Activated CD4-positive, alpha-beta memory T cell treated with anti-CD3 and anti-CD28 coated beads for 36 hours (primary cell): ENCODE measurements at regions not wholly inside any gene's neighbourhood (a gene's known extent, or its start where the extent isn't known, plus 50 kb on each side); places are given as distances from the start of the nearest gene placed in this dataset.

ENCODE experiments used
- CTCF ChIA-PET: fragments of 350-600 bp; sonication (Branson Sonifier 250); formaldehyde crosslinking; loops from one replicate; lab custom pipeline; 2021; ENCODE audit warnings: antibody characterized with exemption, inconsistent platforms; lab: Charles Lee
- POLR2A ChIA-PET: fragments of 350-600 bp; sonication (Branson Sonifier 250); formaldehyde crosslinking; loops from one replicate; lab custom pipeline; 2021; ENCODE audit warnings: antibody characterized with exemption; lab: Charles Lee
- DNase-seq: peaks from one replicate; pipeline ENCODE4 v3.0.0-alpha.2; 2020
- H3K27ac Mint-ChIP-seq: one replicate; pipeline ENCODE4 v1.8.0; 2021; ENCODE audit warnings: mixed read lengths
- H3K27me3 Mint-ChIP-seq: one replicate; pipeline ENCODE4 v1.8.0; 2021; ENCODE audit warnings: mixed read lengths
- H3K36me3 Mint-ChIP-seq: one replicate; pipeline ENCODE4 v1.8.0; 2021; ENCODE audit warnings: mixed read lengths
- H3K4me1 Mint-ChIP-seq: one replicate; pipeline ENCODE4 v1.8.0; 2021; ENCODE audit warnings: low read depth, mixed read lengths
- H3K4me3 Mint-ChIP-seq: one replicate; pipeline ENCODE4 v1.8.0; 2021; ENCODE audit warnings: mild to moderate bottlenecking, mixed read lengths
- H3K9me3 Mint-ChIP-seq: one replicate; pipeline ENCODE4 v1.8.0; 2021; ENCODE audit warnings: mixed read lengths
- intact Hi-C: fragments of 100-400 bp; cut with micrococcal nuclease; formaldehyde crosslinking; loops from one replicate; pipeline ENCODE4 v1.15.1; 2023

DNA sequence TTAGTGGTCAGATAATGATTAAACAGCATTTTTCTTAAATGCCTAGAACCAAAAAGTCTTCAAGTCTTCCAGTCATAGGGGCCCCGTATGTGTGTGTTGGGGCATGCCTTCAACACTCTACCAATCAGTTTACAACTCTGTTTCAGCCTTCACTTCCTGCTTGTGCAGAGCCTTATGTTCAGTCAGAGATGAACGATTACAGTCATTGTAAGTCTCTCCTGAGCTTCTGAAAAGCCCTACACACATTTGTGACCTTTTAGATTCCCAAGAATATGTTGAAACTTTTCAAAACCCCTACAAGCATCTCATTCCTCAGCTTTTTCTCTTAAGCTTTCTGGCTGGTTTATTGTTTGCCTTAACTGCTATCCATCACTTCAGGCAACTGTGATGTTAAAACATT, 591.2 kb downstream of the ZNF674 start:
- intact Hi-C loops, result no loop called here
- no peak overlapping the region for H3K27ac Mint-ChIP-seq
- no peaks in the 10 kb centered on the region for H3K27me3 Mint-ChIP-seq
- DNase-seq, result no peak
- ChIA-PET CTCF (no interaction called here), POLR2A (no interaction called here)
- H3K4me3 Mint-ChIP-seq, result no peak overlapping the region
- H3K9me3 Mint-ChIP-seq, result no peaks in the 10 kb centered on the region
- H3K36me3 Mint-ChIP-seq, result no peaks in the 10 kb centered on the region
- peaks cover 4% of the 10 kb centered on the region for H3K4me1 Mint-ChIP-seq

DNA sequence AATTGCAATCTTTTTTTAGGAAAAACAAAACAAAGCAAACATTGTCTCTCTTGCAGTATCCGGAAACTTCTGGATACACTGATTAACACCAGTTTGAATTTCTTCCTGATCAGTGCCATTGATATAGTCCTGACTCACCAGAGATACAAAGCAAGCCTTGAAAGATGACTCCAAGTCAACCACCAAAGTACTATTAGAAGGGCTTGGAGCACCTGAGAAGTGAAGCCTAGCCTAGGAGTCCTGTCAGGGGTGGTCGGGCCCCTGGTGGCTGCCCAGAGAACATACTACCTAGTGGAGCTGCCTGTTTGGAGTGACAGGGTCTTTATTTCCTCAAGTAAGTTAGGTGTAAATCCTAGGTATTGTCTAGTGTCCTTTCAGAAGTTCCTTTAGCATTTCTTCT, 593.2 kb downstream of the ZNF674 start:
- POLR2A ChIA-PET, result no interaction called here
- Mint-ChIP-seq H3K36me3 (no peaks in the 10 kb centered on the region), H3K4me1 (peaks cover 4% of the 10 kb centered on the region), H3K27ac (no peak overlapping the region), H3K9me3 (no peaks in the 10 kb centered on the region), H3K4me3 (no peak overlapping the region), H3K27me3 (no peaks in the 10 kb centered on the region)
- DNase-seq, result no peak
- CTCF ChIA-PET, result no interaction called here
- intact Hi-C loops, result no loop called here

DNA sequence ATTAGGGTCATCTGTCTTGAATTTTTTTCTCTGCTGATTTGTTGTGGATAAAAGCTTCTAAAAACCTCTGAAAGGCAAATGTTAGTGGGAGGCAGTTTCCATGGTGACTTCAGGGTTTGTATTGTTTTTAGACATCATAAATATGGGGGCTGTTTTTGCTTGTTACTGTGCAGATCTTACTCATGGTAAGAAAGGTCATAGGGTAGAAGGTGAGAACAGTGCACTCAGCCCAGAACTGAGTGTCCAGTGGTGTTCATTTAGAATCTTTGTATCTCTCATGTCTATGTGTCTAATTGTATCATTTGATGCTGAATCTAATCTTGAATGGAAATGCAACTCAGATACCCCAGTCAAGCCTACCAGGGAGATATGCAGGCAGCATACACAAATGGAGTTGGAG, 609.8 kb downstream of the ZNF674 start:
- Mint-ChIP-seq H3K27me3 (no peaks in the 10 kb centered on the region), H3K4me1 (peaks cover 7% of the 10 kb centered on the region), H3K27ac (no peak overlapping the region), H3K9me3 (peaks cover 2% of the 10 kb centered on the region), H3K4me3 (no peak overlapping the region), H3K36me3 (no peaks in the 10 kb centered on the region)
- CTCF ChIA-PET, result no interaction called here
- POLR2A ChIA-PET, result no interaction called here
- DNase-seq, result no peak
- intact Hi-C loops, result no loop called here

DNA sequence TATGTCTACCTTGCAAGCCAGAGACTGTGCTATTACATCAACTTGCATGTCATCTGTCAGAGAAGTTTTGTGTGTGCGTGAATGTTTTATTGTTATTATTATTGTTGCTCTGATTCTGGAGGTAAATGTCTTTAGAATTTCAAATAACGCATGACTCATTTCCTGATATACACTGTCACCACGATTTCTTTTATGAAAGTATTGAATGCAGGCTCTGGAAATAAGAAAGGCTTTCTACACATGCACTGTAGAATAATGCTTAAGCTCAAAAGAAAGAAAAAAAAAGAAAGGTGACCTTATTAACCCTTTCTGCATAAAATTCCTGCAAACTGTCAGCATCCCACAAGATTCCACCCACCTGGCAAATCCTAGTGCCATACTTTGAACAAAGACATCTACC, 632.9 kb downstream of the ZNF674 start:
- CTCF ChIA-PET, result no interaction called here

DNA sequence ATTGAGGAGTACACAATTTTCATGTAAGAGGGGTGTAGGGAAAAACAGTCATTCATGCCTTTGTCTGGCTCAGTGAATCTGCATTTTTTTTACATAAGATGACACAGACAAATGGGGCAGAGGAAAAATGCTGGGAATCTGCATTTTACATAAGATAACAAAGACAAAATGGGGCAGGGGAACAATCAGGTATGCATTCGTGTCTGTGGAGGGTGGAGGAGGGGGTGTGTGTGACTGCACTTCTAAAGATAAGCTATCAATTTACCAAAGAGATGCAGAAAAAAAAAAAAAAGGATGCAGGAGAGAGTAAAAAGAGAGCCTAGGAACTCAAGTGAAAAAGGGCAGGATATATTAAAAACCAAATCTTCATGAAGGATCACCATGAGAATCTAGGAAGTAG, 637.4 kb downstream of the ZNF674 start:
- H3K4me1 Mint-ChIP-seq, result no peaks in the 10 kb centered on the region
- POLR2A ChIA-PET, result no interaction called here

More for the DNA sequence above, 632.9 kb downstream of the ZNF674 start:
- intact Hi-C loops, result no loop called here
- no peaks in the 10 kb centered on the region for H3K9me3 Mint-ChIP-seq
- H3K27me3 Mint-ChIP-seq, result no peaks in the 10 kb centered on the region
- no peak overlapping the region for H3K27ac Mint-ChIP-seq
- no peaks in the 10 kb centered on the region for H3K4me1 Mint-ChIP-seq
- H3K4me3 Mint-ChIP-seq, result no peak overlapping the region
- POLR2A ChIA-PET, result no interaction called here
- H3K36me3 Mint-ChIP-seq, result no peaks in the 10 kb centered on the region
- DNase-seq, result no peak

DNA sequence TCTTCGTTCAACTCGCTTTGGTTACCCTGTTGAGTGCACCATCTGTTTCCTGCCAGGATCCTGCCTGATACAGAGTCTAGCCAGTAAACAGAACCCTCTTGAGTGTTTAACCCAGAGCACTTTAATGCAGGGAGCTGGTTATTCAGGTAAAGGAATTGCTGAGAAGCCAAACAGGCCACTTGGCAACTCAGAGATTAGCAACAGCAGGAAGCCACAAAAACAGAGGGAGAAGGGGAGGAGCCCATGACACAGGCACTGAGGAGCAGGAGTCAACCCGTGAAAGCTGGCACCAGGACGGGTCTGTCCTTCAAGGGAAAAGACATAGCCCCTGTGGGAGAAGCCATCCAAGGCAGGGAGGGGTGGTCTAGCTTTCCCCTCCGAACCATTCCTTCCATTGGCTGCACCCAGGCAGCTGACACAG, 641.4 kb downstream of the ZNF674 start:
- POLR2A ChIA-PET, result no interaction called here

More for the DNA sequence above, 637.4 kb downstream of the ZNF674 start:
- no peak overlapping the region for H3K27ac Mint-ChIP-seq
- H3K4me3 Mint-ChIP-seq, result no peak overlapping the region
- H3K9me3 Mint-ChIP-seq, result no peaks in the 10 kb centered on the region
- no peaks in the 10 kb centered on the region for H3K36me3 Mint-ChIP-seq
- no peak for DNase-seq
- CTCF ChIA-PET, result no interaction called here
- intact Hi-C loops, result no loop called here
- no peaks in the 10 kb centered on the region for H3K27me3 Mint-ChIP-seq

DNA sequence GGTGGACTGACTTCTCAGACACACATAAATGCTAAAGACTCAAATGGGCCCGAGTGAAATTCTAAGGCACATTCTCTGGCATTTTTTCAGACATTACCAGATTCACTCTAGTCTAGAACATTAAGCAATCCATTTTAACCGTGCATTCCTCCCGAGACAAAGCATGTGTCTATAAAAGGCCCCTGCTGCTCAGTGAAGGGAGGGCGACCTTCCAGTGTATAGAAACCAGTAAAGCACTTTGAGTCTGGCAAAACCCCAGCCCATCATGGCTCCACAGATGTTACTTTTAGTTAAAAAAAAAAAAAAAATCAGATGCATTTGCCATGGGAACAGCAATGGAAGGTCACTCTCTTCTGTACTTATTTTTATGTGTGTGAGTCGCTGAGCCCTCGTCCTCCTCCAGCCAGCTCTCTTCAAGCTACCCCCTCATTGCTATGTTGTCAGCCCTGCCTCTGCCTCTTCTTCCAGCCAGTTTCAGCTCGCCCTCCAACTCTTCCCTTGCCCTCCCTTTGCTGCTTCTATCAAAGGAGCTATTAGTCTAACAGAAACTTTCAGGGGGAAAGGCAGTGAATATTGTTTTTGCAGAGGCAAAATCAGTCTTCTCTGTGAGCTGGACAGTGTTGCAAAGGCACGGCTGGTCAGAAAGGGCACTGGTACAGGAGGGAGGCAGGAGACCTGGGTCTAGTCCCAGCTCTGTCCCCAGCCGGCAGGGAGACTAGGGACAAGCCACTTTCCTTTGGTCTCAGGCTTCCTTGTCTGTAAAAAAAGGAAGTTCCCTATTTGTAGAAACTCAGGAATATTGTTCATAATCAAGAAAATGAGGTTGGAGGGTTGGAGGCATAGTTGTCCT, 644.2 kb downstream of the ZNF674 start:
- no peaks in the 10 kb centered on the region for H3K9me3 Mint-ChIP-seq
- no peak overlapping the region for H3K27ac Mint-ChIP-seq
- no peaks in the 10 kb centered on the region for H3K4me1 Mint-ChIP-seq
- no peaks in the 10 kb centered on the region for H3K27me3 Mint-ChIP-seq
- POLR2A ChIA-PET, result no interaction called here
- CTCF ChIA-PET, result no interaction called here
- no peak for DNase-seq
- H3K36me3 Mint-ChIP-seq, result no peaks in the 10 kb centered on the region
- intact Hi-C loops, result no loop called here
- no peak overlapping the region for H3K4me3 Mint-ChIP-seq

More for the DNA sequence above, 641.4 kb downstream of the ZNF674 start:
- no peak for DNase-seq
- no peaks in the 10 kb centered on the region for H3K27me3 Mint-ChIP-seq
- H3K4me1 Mint-ChIP-seq, result no peaks in the 10 kb centered on the region
- intact Hi-C loops, result no loop called here
- CTCF ChIA-PET, result no interaction called here
- H3K4me3 Mint-ChIP-seq, result no peak overlapping the region
- H3K9me3 Mint-ChIP-seq, result no peaks in the 10 kb centered on the region
- no peak overlapping the region for H3K27ac Mint-ChIP-seq
- no peaks in the 10 kb centered on the region for H3K36me3 Mint-ChIP-seq

DNA sequence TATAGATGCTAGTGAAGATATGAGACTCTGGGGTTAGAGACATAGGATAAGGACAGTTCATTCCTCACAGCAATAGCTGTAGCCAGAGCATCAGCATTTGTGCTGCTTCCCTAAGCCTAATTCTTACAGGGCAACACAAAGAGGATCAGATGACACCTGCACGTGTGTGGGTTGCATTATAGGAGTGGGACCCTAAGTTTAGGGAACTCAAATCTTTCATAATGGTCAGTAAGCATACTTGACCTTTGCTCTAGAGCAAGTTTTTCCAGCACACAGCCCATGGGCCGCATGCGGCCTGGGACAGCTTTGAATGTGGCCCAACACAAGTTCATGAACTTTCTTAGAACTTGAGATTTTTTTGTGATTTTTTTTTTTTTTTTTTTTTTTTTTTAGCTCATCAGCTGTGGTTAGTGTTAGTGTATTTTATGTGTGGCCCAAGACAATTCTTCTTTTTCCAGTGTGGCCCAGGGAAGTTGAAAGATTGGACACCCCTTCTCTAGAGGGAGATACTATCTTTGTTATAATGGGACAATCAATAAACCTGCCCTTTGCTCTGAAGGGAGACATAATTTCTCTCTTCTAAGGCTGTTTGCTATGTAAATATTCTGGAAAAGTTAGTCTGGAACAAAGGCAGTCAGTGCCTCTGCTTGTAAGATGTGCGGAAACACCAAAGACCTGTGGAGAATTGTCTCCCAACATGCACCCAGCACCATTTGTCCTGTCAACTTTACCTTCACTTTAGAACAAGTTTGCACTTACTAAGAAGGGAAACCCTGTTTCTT, 650.2 kb downstream of the ZNF674 start:
- CTCF ChIA-PET, result no interaction called here
- intact Hi-C loops, result no loop called here
- Mint-ChIP-seq H3K4me1 (no peaks in the 10 kb centered on the region), H3K27me3 (no peaks in the 10 kb centered on the region), H3K9me3 (no peaks in the 10 kb centered on the region), H3K27ac (no peak overlapping the region), H3K36me3 (no peaks in the 10 kb centered on the region), H3K4me3 (no peak overlapping the region)
- no peak for DNase-seq
- POLR2A ChIA-PET, result no interaction called here

DNA sequence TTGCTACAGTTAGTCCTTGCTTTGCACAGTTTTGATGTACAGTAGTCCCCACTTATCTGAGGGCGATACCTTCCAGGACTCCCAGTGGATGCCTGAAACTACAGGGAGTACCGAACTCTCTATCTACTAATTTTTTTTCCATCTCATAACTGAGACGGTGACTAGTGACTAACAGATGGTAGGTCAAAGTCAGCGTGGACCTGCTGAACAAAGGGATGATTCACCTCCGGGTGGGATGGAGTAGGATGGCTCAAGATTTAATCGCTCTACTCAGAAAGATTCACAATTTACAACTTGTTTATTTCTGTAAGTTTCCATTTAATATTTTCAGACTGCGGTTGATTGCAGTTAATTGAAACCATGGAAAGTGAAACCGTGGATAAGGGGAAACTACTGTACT, 655.8 kb downstream of the ZNF674 start:
- CTCF ChIA-PET, result no interaction called here
- H3K27ac Mint-ChIP-seq, result no peak overlapping the region

DNA sequence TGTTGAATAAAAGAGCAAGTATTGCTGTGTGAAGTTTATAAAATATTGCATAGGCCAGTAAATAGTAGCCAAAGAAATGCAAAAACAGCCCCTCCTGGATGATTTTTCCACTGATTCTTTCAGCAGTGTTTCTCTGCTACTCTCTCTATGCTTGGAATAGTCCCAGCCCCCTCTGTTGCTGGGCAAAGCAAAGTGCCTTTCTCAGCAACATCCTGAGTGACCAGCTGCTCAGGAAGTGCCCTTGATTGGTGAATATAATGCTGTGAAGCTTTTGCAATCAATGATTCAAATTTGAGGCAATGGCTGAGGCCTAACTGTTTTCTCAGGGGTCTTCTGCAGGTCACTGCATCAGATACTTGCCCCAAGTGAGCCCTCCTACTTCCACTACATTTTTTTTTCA, 656.7 kb downstream of the ZNF674 start:
- DNase-seq, result no peak
- Mint-ChIP-seq H3K4me1 (peaks cover 9% of the 10 kb centered on the region), H3K4me3 (no peak overlapping the region), H3K27me3 (no peaks in the 10 kb centered on the region), H3K9me3 (no peaks in the 10 kb centered on the region), H3K36me3 (no peaks in the 10 kb centered on the region), H3K27ac (no peak overlapping the region)
- CTCF ChIA-PET, result no interaction called here
- POLR2A ChIA-PET, result no interaction called here
- intact Hi-C loops, result no loop called here

More for the DNA sequence above, 655.8 kb downstream of the ZNF674 start:
- no peaks in the 10 kb centered on the region for H3K36me3 Mint-ChIP-seq
- intact Hi-C loops, result no loop called here
- H3K4me3 Mint-ChIP-seq, result no peak overlapping the region
- no peak for DNase-seq
- H3K4me1 Mint-ChIP-seq, result peaks cover 9% of the 10 kb centered on the region
- no peaks in the 10 kb centered on the region for H3K9me3 Mint-ChIP-seq
- H3K27me3 Mint-ChIP-seq, result no peaks in the 10 kb centered on the region
- POLR2A ChIA-PET, result no interaction called here

DNA sequence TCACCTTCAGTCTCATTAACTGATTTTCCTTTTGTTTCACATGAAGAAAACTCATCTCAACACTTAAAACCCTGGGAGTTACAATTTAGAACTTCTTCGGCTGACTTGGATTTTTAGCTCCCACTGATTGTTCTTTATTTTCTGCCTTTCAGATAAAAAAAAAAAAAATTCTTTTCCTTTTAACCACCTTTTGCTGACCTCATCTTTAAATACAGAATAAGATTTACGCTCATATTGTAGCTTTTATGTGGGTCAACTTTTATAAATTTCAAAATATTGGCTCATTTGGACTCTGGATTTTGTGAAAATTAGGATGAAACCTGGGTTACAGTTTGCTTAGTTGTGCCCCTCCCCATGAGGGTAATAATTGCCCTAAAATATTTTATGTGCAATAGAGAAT, 659.3 kb downstream of the ZNF674 start:
- CTCF ChIA-PET, result no interaction called here

DNA sequence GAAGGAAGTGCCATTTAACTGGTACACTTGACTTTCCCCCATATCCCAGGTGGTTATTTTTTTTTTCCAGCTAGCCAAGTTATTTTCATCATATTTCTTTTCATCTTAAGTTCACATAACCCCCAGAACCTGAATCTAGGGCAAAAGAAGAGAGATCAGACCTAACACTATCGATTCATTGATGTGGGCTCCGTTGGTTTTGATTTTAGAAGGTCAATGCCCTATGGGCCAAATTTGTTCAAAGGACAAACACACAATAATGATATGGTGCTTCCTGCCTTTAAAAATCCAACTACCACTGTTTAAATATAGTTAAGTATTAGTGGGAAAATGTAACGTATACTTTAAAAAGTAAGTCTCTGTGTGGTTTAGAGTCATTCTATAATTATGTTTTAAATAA, 665.7 kb downstream of the ZNF674 start:
- intact Hi-C loops, result no loop called here
- DNase-seq, result no peak
- no peaks in the 10 kb centered on the region for H3K27me3 Mint-ChIP-seq
- no peak overlapping the region for H3K27ac Mint-ChIP-seq
- H3K4me1 Mint-ChIP-seq, result peaks cover 5% of the 10 kb centered on the region
- H3K9me3 Mint-ChIP-seq, result no peaks in the 10 kb centered on the region
- ChIA-PET POLR2A (no interaction called here), CTCF (no interaction called here)
- no peak overlapping the region for H3K4me3 Mint-ChIP-seq
- no peaks in the 10 kb centered on the region for H3K36me3 Mint-ChIP-seq

More for the DNA sequence above, 659.3 kb downstream of the ZNF674 start:
- POLR2A ChIA-PET, result no interaction called here
- intact Hi-C loops, result no loop called here
- no peak for DNase-seq
- H3K27ac Mint-ChIP-seq, result no peak overlapping the region
- no peaks in the 10 kb centered on the region for H3K27me3 Mint-ChIP-seq
- H3K36me3 Mint-ChIP-seq, result no peaks in the 10 kb centered on the region
- H3K4me1 Mint-ChIP-seq, result peaks cover 14% of the 10 kb centered on the region
- no peaks in the 10 kb centered on the region for H3K9me3 Mint-ChIP-seq
- H3K4me3 Mint-ChIP-seq, result no peak overlapping the region
